Lower lobe of right lung (tissue), 2 donors: ENCODE measurements at regions not wholly inside any gene's neighbourhood (a gene's known extent, or its start where the extent isn't known, plus 50 kb on each side); places are given as distances from the start of the nearest gene placed in this dataset.
A peak's percentile ranks its signal among the peaks of the same experiment; 100 is the strongest.

Experiments
- ATAC-seq, 2 donors: fragments of 200-7000 bp; cut with Tn5 transposase; one replicate each; pipeline ENCODE4 v1.9.1; 2020 to 2022; ENCODE audit warnings: mild to moderate bottlenecking in 2 of 2, moderate library complexity in 2 of 2
- DNase-seq: peaks from one replicate; pipeline ENCODE4 v3.0.0-alpha.2; 2020
- H3K27ac ChIP-seq: fragments of 200-600 bp; one replicate; pipeline ENCODE4 v1.8.0; 2022
- H3K27me3 ChIP-seq: fragments of 200-600 bp; one replicate; pipeline ENCODE4 v1.8.0; 2022; ENCODE audit warnings: low read depth
- H3K36me3 ChIP-seq: fragments of 200-600 bp; one replicate; pipeline ENCODE4 v1.8.0; 2022; ENCODE audit warnings: mild to moderate bottlenecking
- H3K4me1 ChIP-seq: fragments of 200-600 bp; one replicate; pipeline ENCODE4 v1.8.0; 2022
- H3K4me3 ChIP-seq: fragments of 200-600 bp; one replicate; pipeline ENCODE4 v1.8.0; 2022; ENCODE audit warnings: mild to moderate bottlenecking
- H3K9me3 ChIP-seq: fragments of 200-600 bp; one replicate; pipeline ENCODE4 v1.8.0; 2022
- CTCF ChIP-seq: fragments of 200-600 bp; IDR thresholded peaks from one replicate; pipeline ENCODE4 v1.8.0; 2022; ENCODE audit warnings: antibody characterized with exemption, mild to moderate bottlenecking
- intact Hi-C: fragments of 100-400 bp; cut with DNase I; formaldehyde crosslinking; loops from one replicate; pipeline ENCODE4 v1.11.0; 2022
- donor health status: DM: no; HTN: yes; CAD: no; lungs with severe emphysema.

GRCh38 chr11:91257667-91258066 lies 967.0 kb upstream of the FAT3 start:
- Histone ChIP-seq H3K27ac (no peak overlapping the region), H3K4me1 (no peaks in the 10 kb centered on the region), H3K4me3 (no peak overlapping the region), H3K36me3 (no peaks in the 10 kb centered on the region), H3K27me3 (no peaks in the 10 kb centered on the region), H3K9me3 (no peaks in the 10 kb centered on the region)
- DNase-seq = no peak
- no peak for TF ChIP-seq CTCF
- no peak for ATAC-seq
- intact Hi-C loops = no loop called here

GRCh38 chr11:91248199-91248807 lies 976.3 kb upstream of the FAT3 start:
- Histone ChIP-seq H3K4me3 (no peak overlapping the region), H3K4me1 (no peaks in the 10 kb centered on the region), H3K27me3 (no peaks in the 10 kb centered on the region), H3K9me3 (no peaks in the 10 kb centered on the region), H3K27ac (no peak overlapping the region), H3K36me3 (no peaks in the 10 kb centered on the region)
- DNase-seq (no peak), ATAC-seq (peak in 1 of 2 donors; percentile 46)
- TF ChIP-seq CTCF = peak; percentile 60
- intact Hi-C loops = no loop called here

- H3K27ac ChIP-seq = no peak overlapping the region
- H3K36me3 ChIP-seq = no peaks in the 10 kb centered on the region
- no peaks in the 10 kb centered on the region for H3K27me3 ChIP-seq
- intact Hi-C loops = no loop called here
- H3K9me3 ChIP-seq = no peaks in the 10 kb centered on the region
- ATAC-seq (peak in 1 of 2 donors; percentile 35), DNase-seq (no peak)
- no peaks in the 10 kb centered on the region for H3K4me1 ChIP-seq
- no peak for TF ChIP-seq CTCF
- no peak overlapping the region for H3K4me3 ChIP-seq
Observed at GRCh38 chr11:91247009-91247735, 977.4 kb upstream of the FAT3 start.

- DNase-seq (no peak), ATAC-seq (no peak)
- no peak for TF ChIP-seq CTCF
- intact Hi-C loops = no loop called here
- no peaks in the 10 kb centered on the region for H3K9me3 ChIP-seq
- no peak overlapping the region for H3K27ac ChIP-seq
- no peaks in the 10 kb centered on the region for H3K27me3 ChIP-seq
- H3K4me1 ChIP-seq = no peaks in the 10 kb centered on the region
- H3K36me3 ChIP-seq = no peaks in the 10 kb centered on the region
- H3K4me3 ChIP-seq = no peak overlapping the region
Observed at GRCh38 chr11:91244912-91245311, 979.7 kb upstream of the FAT3 start.

- no peaks in the 10 kb centered on the region for H3K4me1 ChIP-seq
- no peaks in the 10 kb centered on the region for H3K27me3 ChIP-seq
- no peak overlapping the region for H3K4me3 ChIP-seq
- no peaks in the 10 kb centered on the region for H3K9me3 ChIP-seq
- H3K27ac ChIP-seq = no peak overlapping the region
- H3K36me3 ChIP-seq = no peaks in the 10 kb centered on the region
- TF ChIP-seq CTCF = no peak
- intact Hi-C loops = no loop called here
- ATAC-seq (no peak), DNase-seq (no peak)
Observed at GRCh38 chr11:91243630-91244029, 981.0 kb upstream of the FAT3 start.
